IMR-90 (cell line): ENCODE measurements at regions not wholly inside any gene's neighbourhood (a gene's known extent, or its start where the extent isn't known, plus 50 kb on each side); places are given as distances from the start of the nearest gene placed in this dataset.

Experiments used
- ATAC-seq: fragments of 200-7000 bp; cut with Tn5 transposase; 2 replicates; pipeline ENCODE4 v1.9.1; 2020; ENCODE audit warnings: low read depth, mild to moderate bottlenecking, moderate library complexity
- BruUV-seq: library from RNA; stranded (reverse); fragments of 400-500 nt; replicated peaks from 2 replicates; lab custom pipeline; 2021; lab: Mats Ljungman, UMichigan
- CTCF ChIA-PET: fragments of 300-600 bp; formaldehyde crosslinking; extraction: SDS; loops from one replicate; lab custom pipeline; 2021; ENCODE audit warnings: antibody characterized with exemption; lab: Yijun Ruan, JAX
- POLR2A ChIA-PET: fragments of 300-600 bp; sonication (Branson Sonifier 250); formaldehyde crosslinking; loops from one replicate; lab custom pipeline; 2022; ENCODE audit warnings: antibody characterized with exemption; ENCODE audit not compliant: unreplicated experiment; lab: Charles Lee
- DNase-seq: peaks from one replicate; pipeline ENCODE4 v3.0.0; 2013
- H2AFZ ChIP-seq: replicated peaks from 2 replicates; pipeline ENCODE3; 2013; ENCODE audit warnings: low read length, mild to moderate bottlenecking; ENCODE audit not compliant: poor library complexity
- H2AK5ac ChIP-seq: 2 replicates; pipeline ENCODE4 v1.6.1; 2013; ENCODE audit warnings: low read depth, low read length, inconsistent platforms
- H2AK9ac ChIP-seq: replicated peaks from 2 replicates; pipeline ENCODE3; 2013; ENCODE audit warnings: mild to moderate bottlenecking, low read depth, low read length, moderate library complexity; ENCODE audit not compliant: poor library complexity
- H2BK120ac ChIP-seq: 2 replicates; pipeline ENCODE4 v1.6.1; 2013; ENCODE audit warnings: low read depth, low read length, inconsistent platforms
- H2BK15ac ChIP-seq: 3 replicates; pipeline ENCODE4 v1.6.1; 2013; ENCODE audit warnings: low read depth, low read length, inconsistent platforms
- H2BK20ac ChIP-seq: 2 replicates; pipeline ENCODE4 v1.6.1; 2013; ENCODE audit warnings: low read depth, mild to moderate bottlenecking, inconsistent platforms, low read length, moderate library complexity
- H2BK5ac ChIP-seq: 2 replicates; pipeline ENCODE4 v1.6.1; 2013; ENCODE audit warnings: mild to moderate bottlenecking, low read depth, low read length, inconsistent platforms; ENCODE audit not compliant: poor library complexity, severe bottlenecking
- H3K14ac ChIP-seq: replicated peaks from 2 replicates; pipeline ENCODE4 v1.6.1; 2013; ENCODE audit warnings: low read depth, low read length, inconsistent platforms
- H3K18ac ChIP-seq: 2 replicates; pipeline ENCODE4 v1.6.1; 2013; ENCODE audit warnings: low read depth, low read length, control low read depth
- H3K23ac ChIP-seq: 2 replicates; pipeline ENCODE4 v1.6.1; 2013; ENCODE audit warnings: low read depth, low read length, inconsistent platforms
- H3K27ac ChIP-seq: 2 replicates; pipeline ENCODE4 v1.5.1; 2013; ENCODE audit warnings: mild to moderate bottlenecking, control low read depth, low read length; ENCODE audit not compliant: insufficient read depth
- H3K27me3 ChIP-seq: 2 replicates; pipeline ENCODE4 v1.6.1; 2013; ENCODE audit warnings: low read length; ENCODE audit not compliant: control insufficient read depth, insufficient read depth
- H3K36me3 ChIP-seq: 2 replicates; pipeline ENCODE4 v1.6.1; 2013; ENCODE audit warnings: low read length, mixed read lengths; ENCODE audit not compliant: control insufficient read depth, insufficient read depth
- H3K4ac ChIP-seq: 2 replicates; pipeline ENCODE4 v1.6.1; 2013; ENCODE audit warnings: low read depth, low read length, inconsistent platforms
- H3K4me1 ChIP-seq: 2 replicates; pipeline ENCODE4 v1.6.1; 2013; ENCODE audit warnings: low read length, mixed read lengths; ENCODE audit not compliant: control insufficient read depth, insufficient read depth
- H3K4me2 ChIP-seq: 2 replicates; pipeline ENCODE4 v1.6.1; 2013; ENCODE audit warnings: low read depth, mild to moderate bottlenecking, control low read depth, low read length, moderate library complexity
- H3K4me3 ChIP-seq: 2 replicates; pipeline ENCODE4 v1.5.1; 2013; ENCODE audit warnings: low read depth, mild to moderate bottlenecking, control low read depth, low read length, moderate library complexity; ENCODE audit not compliant: insufficient read depth
- H3K56ac ChIP-seq: 2 replicates; pipeline ENCODE4 v1.6.1; 2013; ENCODE audit warnings: low read length, inconsistent platforms; ENCODE audit not compliant: insufficient read depth; ENCODE audit errors: extremely low read depth
- H3K79me1 ChIP-seq, 2 experiments: 2 replicates each; pipeline ENCODE4 v1.6.1; 2013; ENCODE audit warnings: low read length in 2 of 2, inconsistent platforms in 1 of 2, low read depth in 1 of 2
- H3K9ac ChIP-seq: 2 replicates; pipeline ENCODE4 v1.6.1; 2013; ENCODE audit warnings: low read depth, low read length, control low read depth
- H3K9me1 ChIP-seq: 2 replicates; pipeline ENCODE4 v1.6.1; 2013; ENCODE audit warnings: low read length, inconsistent platforms; ENCODE audit not compliant: insufficient read depth
- H3K9me3 ChIP-seq: 2 replicates; pipeline ENCODE4 v1.6.1; 2013; ENCODE audit warnings: low read length; ENCODE audit not compliant: control insufficient read depth, insufficient read depth
- H4K20me1 ChIP-seq: 2 replicates; pipeline ENCODE4 v1.6.1; 2013; ENCODE audit warnings: low read length, inconsistent platforms; ENCODE audit not compliant: insufficient read depth
- H4K5ac ChIP-seq: 2 replicates; pipeline ENCODE4 v1.6.1; 2013; ENCODE audit warnings: mild to moderate bottlenecking, low read depth, low read length, control low read depth
- H4K8ac ChIP-seq, 2 experiments: 2 replicates each; pipeline ENCODE4 v1.6.1; 2013; ENCODE audit warnings: low read depth in 2 of 2, low read length in 2 of 2, control low read depth in 1 of 2, inconsistent platforms in 1 of 2
- H4K91ac ChIP-seq: 2 replicates; pipeline ENCODE4 v1.6.1; 2013; ENCODE audit warnings: low read depth, low read length, inconsistent platforms; ENCODE audit not compliant: insufficient read depth
- POLR2A ChIP-seq: IDR thresholded peaks from 2 replicates; pipeline ENCODE4 v1.6.1; 2012; ENCODE audit warnings: mild to moderate bottlenecking, low read depth, low read length
- WGBS, 2 experiments: methylation state at CpG; one replicate each; pipeline versions ENCODE4 v1.1.5 to v1.1.7; 2013; ENCODE audit warnings: missing lambda C conversion rate in 2 of 2; ENCODE audit not compliant: insufficient read length in 1 of 2; ENCODE audit errors: extremely low coverage in 2 of 2; 5-methylcytosine and 5-hydroxymethylcytosine counted together
- dilution Hi-C: fragments of 300-500 bp; cut with HindIII; formaldehyde crosslinking; loops from one replicate; pipeline ENCODE4 v1.14.3; 2018; ENCODE audit warnings: low sequenced_read_pairs; ENCODE audit not compliant: unreplicated experiment
- in situ Hi-C: fragments of 300-500 bp; cut with MboI; formaldehyde crosslinking; loops from 3 replicates; pipeline ENCODE4 v1.14.3; 2019; ENCODE audit warnings: low sequenced_read_pairs, inconsistent platforms, mixed read lengths
- intact Hi-C: fragments of 100-400 bp; cut with micrococcal nuclease; formaldehyde crosslinking; loops from 2 replicates; pipeline ENCODE4 v1.10.0; 2022

GRCh38 chr10:83427101-83427500, 712.2 kb upstream of the GHITM start:
- no peak overlapping the region for H2AFZ ChIP-seq
- H3K23ac ChIP-seq = no peak overlapping the region
- BruUV-seq = no TSS peak
- intact Hi-C loops (no loop called here), dilution Hi-C loops (no loop called here), in situ Hi-C loops (no loop called here)
- H2BK120ac ChIP-seq = no peak overlapping the region
- TF ChIP-seq POLR2A = no peak
- no peak overlapping the region for H3K14ac ChIP-seq
- H2AK9ac ChIP-seq = no peak overlapping the region
- DNase-seq (no peak), ATAC-seq (no peak)
- no peaks in the 10 kb centered on the region for H3K9me1 ChIP-seq
- H4K91ac ChIP-seq = no peak overlapping the region
- no peak overlapping the region for H3K4ac ChIP-seq
- no peak overlapping the region for H3K56ac ChIP-seq
- H4K20me1 ChIP-seq = no peaks in the 10 kb centered on the region
- no peaks in the 10 kb centered on the region for H3K4me1 ChIP-seq
- H2BK5ac ChIP-seq = no peak overlapping the region
- no peak overlapping the region for H4K8ac ChIP-seq
- no peak overlapping the region for H3K18ac ChIP-seq
- H3K27me3 ChIP-seq = no peaks in the 10 kb centered on the region
- 7% methylated on average over 2 of the region's 4 CpGs; no CpG with 5 or more reads in 1 of the 2 experiments for WGBS, 2 experiments
- H3K4me2 ChIP-seq = no peak overlapping the region
- H2AK5ac ChIP-seq = no peak overlapping the region
- ChIA-PET CTCF (no interaction called here), POLR2A (no interaction called here)
- H3K9ac ChIP-seq = no peak overlapping the region
- no peak overlapping the region for H4K5ac ChIP-seq
- no peak overlapping the region for H2BK15ac ChIP-seq
- no peaks in the 10 kb centered on the region for H3K79me1 ChIP-seq
- H3K9me3 ChIP-seq = peaks cover 8% of the 10 kb centered on the region
- H3K4me3 ChIP-seq = no peak overlapping the region
- H3K36me3 ChIP-seq = no peaks in the 10 kb centered on the region
- no peak overlapping the region for H2BK20ac ChIP-seq
- no peak overlapping the region for H3K27ac ChIP-seq
